Glutamatergic neuron (in vitro differentiated cells): ENCODE measurements at regions not wholly inside any gene's neighbourhood (a gene's known extent, or its start where the extent isn't known, plus 50 kb on each side); places are given as distances from the start of the nearest gene placed in this dataset.

Experiments used
- DNase-seq: peaks from one replicate; pipeline ENCODE4 v3.0.0; 2022
- H3K27ac Mint-ChIP-seq: one replicate; pipeline ENCODE4 v1.8.0; 2020; ENCODE audit warnings: mild to moderate bottlenecking, mixed read lengths, inconsistent platforms; ENCODE audit not compliant: unreplicated experiment
- H3K27me3 Mint-ChIP-seq: one replicate; pipeline ENCODE4 v1.8.0; 2020; ENCODE audit warnings: mild to moderate bottlenecking, moderate library complexity, mixed read lengths, inconsistent platforms; ENCODE audit not compliant: unreplicated experiment
- H3K36me3 Mint-ChIP-seq: one replicate; pipeline ENCODE4 v1.8.0; 2020; ENCODE audit warnings: mild to moderate bottlenecking, mixed read lengths, inconsistent platforms; ENCODE audit not compliant: unreplicated experiment
- H3K4me1 Mint-ChIP-seq: one replicate; pipeline ENCODE4 v1.8.0; 2020; ENCODE audit warnings: mild to moderate bottlenecking, low read depth, mixed read lengths, inconsistent platforms; ENCODE audit not compliant: unreplicated experiment
- H3K4me3 Mint-ChIP-seq: one replicate; pipeline ENCODE4 v1.8.0; 2020; ENCODE audit warnings: mild to moderate bottlenecking, mixed read lengths, inconsistent platforms; ENCODE audit not compliant: unreplicated experiment
- H3K9me3 Mint-ChIP-seq: one replicate; pipeline ENCODE4 v1.8.0; 2020; ENCODE audit warnings: mild to moderate bottlenecking, moderate library complexity, mixed read lengths, inconsistent platforms; ENCODE audit not compliant: unreplicated experiment
- CTCF ChIP-seq: fragments of 200-600 bp; sonication (generic); IDR thresholded peaks from one replicate; pipeline ENCODE4 v1.5.0; 2021; ENCODE audit not compliant: partially characterized antibody, unreplicated experiment

- Mint-ChIP-seq H3K27me3 (no peaks in the 10 kb centered on the region), H3K27ac (no peak overlapping the region), H3K4me3 (no peak overlapping the region), H3K4me1 (no peaks in the 10 kb centered on the region), H3K9me3 (no peaks in the 10 kb centered on the region), H3K36me3 (no peaks in the 10 kb centered on the region)
- no peak for DNase-seq
- no peak for TF ChIP-seq CTCF
Measured at GRCh38 chr4:34221986-34222385, 2022.3 kb downstream of the ARAP2 start.

GRCh38 chr4:34236118-34236517, 2008.2 kb downstream of the ARAP2 start:
- H3K4me3 Mint-ChIP-seq: no peak overlapping the region
- no peaks in the 10 kb centered on the region for H3K4me1 Mint-ChIP-seq
- TF ChIP-seq CTCF: no peak
- H3K27ac Mint-ChIP-seq: no peak overlapping the region
- no peaks in the 10 kb centered on the region for H3K36me3 Mint-ChIP-seq
- H3K27me3 Mint-ChIP-seq: no peaks in the 10 kb centered on the region
- peaks cover 1% of the 10 kb centered on the region for H3K9me3 Mint-ChIP-seq
- DNase-seq: no peak

- Mint-ChIP-seq H3K27ac (no peak overlapping the region), H3K4me3 (no peak overlapping the region), H3K36me3 (no peaks in the 10 kb centered on the region), H3K9me3 (no peaks in the 10 kb centered on the region), H3K27me3 (no peaks in the 10 kb centered on the region), H3K4me1 (no peaks in the 10 kb centered on the region)
- DNase-seq: no peak
- TF ChIP-seq CTCF: no peak
Measured at GRCh38 chr4:34245276-34245675, 1999.0 kb downstream of the ARAP2 start.

- H3K36me3 Mint-ChIP-seq: no peaks in the 10 kb centered on the region
- H3K4me1 Mint-ChIP-seq: no peaks in the 10 kb centered on the region
- H3K27ac Mint-ChIP-seq: no peak overlapping the region
- H3K4me3 Mint-ChIP-seq: no peak overlapping the region
- H3K9me3 Mint-ChIP-seq: no peaks in the 10 kb centered on the region
- no peak for TF ChIP-seq CTCF
- no peaks in the 10 kb centered on the region for H3K27me3 Mint-ChIP-seq
- DNase-seq: no peak
Measured at GRCh38 chr4:34250562-34250961, 1993.8 kb downstream of the ARAP2 start.

GRCh38 chr4:34253239-34253638, 1991.1 kb downstream of the ARAP2 start:
- H3K27ac Mint-ChIP-seq: no peak overlapping the region
- H3K36me3 Mint-ChIP-seq: no peaks in the 10 kb centered on the region
- no peaks in the 10 kb centered on the region for H3K9me3 Mint-ChIP-seq
- TF ChIP-seq CTCF: no peak
- DNase-seq: no peak
- H3K4me1 Mint-ChIP-seq: no peaks in the 10 kb centered on the region
- H3K27me3 Mint-ChIP-seq: no peaks in the 10 kb centered on the region
- H3K4me3 Mint-ChIP-seq: no peak overlapping the region
